ENCODE measurements at regions not wholly inside any gene's neighbourhood (a gene's known extent, or its start where the extent isn't known, plus 50 kb on each side); places are given as distances from the start of the nearest gene placed in this dataset.

GRCh38 chr13:50235604-50236342 is 220.5 kb downstream of the KCNRG start:
- TF ChIP-seq CTCF (conservative IDR thresholded peaks at IDR 0.05; ENCODE audit: low read depth, low read length), result no peak
- DNase-seq (ENCODE audit: low read depth), result no peak
- no peak overlapping the region for H3K4me3 ChIP-seq (ENCODE audit: low read depth, low read length)

GRCh38 chr13:50236898-50237318 is 221.7 kb downstream of the KCNRG start:
- H3K4me3 ChIP-seq (ENCODE audit: low read depth, low read length), result no peak overlapping the region
- DNase-seq (ENCODE audit: low read depth), result no peak
- TF ChIP-seq CTCF (conservative IDR thresholded peaks at IDR 0.05; ENCODE audit: low read depth, low read length), result no peak

GRCh38 chr13:50238922-50239321 is 223.7 kb downstream of the KCNRG start:
- no peak for TF ChIP-seq CTCF (conservative IDR thresholded peaks at IDR 0.05; ENCODE audit: low read depth, low read length)
- no peak for DNase-seq (ENCODE audit: low read depth)
- no peak overlapping the region for H3K4me3 ChIP-seq (ENCODE audit: low read depth, low read length)

GRCh38 chr13:50241479-50241878 is 226.2 kb downstream of the KCNRG start:
- no peak overlapping the region for H3K4me3 ChIP-seq (ENCODE audit: low read depth, low read length)
- no peak for TF ChIP-seq CTCF (conservative IDR thresholded peaks at IDR 0.05; ENCODE audit: low read depth, low read length)
- DNase-seq (ENCODE audit: low read depth), result no peak

- no peak for TF ChIP-seq CTCF (conservative IDR thresholded peaks at IDR 0.05; ENCODE audit: low read depth, low read length)
- no peak overlapping the region for H3K4me3 ChIP-seq (ENCODE audit: low read depth, low read length)
- no peak for DNase-seq (ENCODE audit: low read depth)
Measured at GRCh38 chr13:50243931-50244330, 228.7 kb downstream of the KCNRG start.

GRCh38 chr13:50244355-50244712 is 229.1 kb downstream of the KCNRG start:
- DNase-seq (ENCODE audit: low read depth), result no peak

More at GRCh38 chr13:50244355-50244712, 229.1 kb downstream of the KCNRG start:
- no peak overlapping the region for H3K4me3 ChIP-seq (ENCODE audit: low read depth, low read length)
- no peak for TF ChIP-seq CTCF (conservative IDR thresholded peaks at IDR 0.05; ENCODE audit: low read depth, low read length)

All from epithelial cell of proximal tubule (primary cell).